Retinal pigment epithelial cell (primary cell): ENCODE measurements at regions not wholly inside any gene's neighbourhood (a gene's known extent, or its start where the extent isn't known, plus 50 kb on each side); places are given as distances from the start of the nearest gene placed in this dataset.

Experiments used
- DNase-seq: peaks from one replicate; pipeline ENCODE4 v3.0.0-alpha.2; 2010; ENCODE audit warnings: low read depth
- H3K4me3 ChIP-seq: 2 replicates; pipeline ENCODE4 v1.5.1; 2011; ENCODE audit warnings: mild to moderate bottlenecking, low read length, control low read depth, moderate library complexity
- CTCF ChIP-seq: conservative IDR thresholded peaks from 2 replicates; pipeline ENCODE4 v1.5.1; 2011; ENCODE audit warnings: low read depth, low read length, control low read depth, inconsistent platforms

GRCh38 chr5:15376088-15376487, 123.9 kb upstream of the FBXL7 start:
- H3K4me3 ChIP-seq, result no peak overlapping the region
- no peak for TF ChIP-seq CTCF

GRCh38 chr5:15375559-15375958, 124.4 kb upstream of the FBXL7 start:
- no peak for TF ChIP-seq CTCF
- no peak overlapping the region for H3K4me3 ChIP-seq
- no peak for DNase-seq

More at GRCh38 chr5:15376088-15376487, 123.9 kb upstream of the FBXL7 start:
- no peak for DNase-seq

- H3K4me3 ChIP-seq, result no peak overlapping the region
- DNase-seq, result no peak
- no peak for TF ChIP-seq CTCF
Observed at GRCh38 chr5:15374886-15375285, 125.1 kb upstream of the FBXL7 start.

- H3K4me3 ChIP-seq, result no peak overlapping the region
- no peak for DNase-seq
- no peak for TF ChIP-seq CTCF
Observed at GRCh38 chr5:15373151-15373550, 126.8 kb upstream of the FBXL7 start.

GRCh38 chr5:15371184-15371583, 128.8 kb upstream of the FBXL7 start:
- no peak for TF ChIP-seq CTCF
- H3K4me3 ChIP-seq, result no peak overlapping the region

GRCh38 chr5:15368835-15369234, 131.1 kb upstream of the FBXL7 start:
- no peak overlapping the region for H3K4me3 ChIP-seq
- no peak for DNase-seq
- no peak for TF ChIP-seq CTCF

More at GRCh38 chr5:15371184-15371583, 128.8 kb upstream of the FBXL7 start:
- DNase-seq, result no peak

- no peak for TF ChIP-seq CTCF
- no peak overlapping the region for H3K4me3 ChIP-seq
- no peak for DNase-seq
Observed at GRCh38 chr5:15367489-15367888, 132.5 kb upstream of the FBXL7 start.
